ENCODE measurements at regions not wholly inside any gene's neighbourhood (a gene's known extent, or its start where the extent isn't known, plus 50 kb on each side); places are given as distances from the start of the nearest gene placed in this dataset.

DNA sequence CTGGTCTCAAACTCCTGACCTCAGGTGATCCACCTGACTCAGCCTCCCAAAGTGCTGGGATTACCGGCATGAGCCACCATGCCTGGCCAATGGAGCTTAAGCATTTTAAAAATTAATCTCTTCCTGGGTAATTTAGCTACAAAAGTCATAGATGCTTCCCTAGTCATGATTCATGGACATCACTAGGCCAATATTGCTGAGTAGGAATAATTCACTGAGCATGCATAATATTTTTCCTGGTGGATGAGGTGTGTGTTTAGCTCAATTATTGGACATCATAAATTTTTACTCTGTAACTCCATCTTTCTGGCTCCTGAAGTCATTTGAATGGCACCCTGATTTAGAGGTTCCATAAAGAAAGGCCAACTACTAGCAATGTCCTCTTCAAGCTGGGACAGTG is 512.9 kb upstream of the AGTR1 start:
- TF ChIP-seq POLR2AphosphoS5 (IDR thresholded peaks at IDR 0.05) (no peak), RAD21 (conservative IDR thresholded peaks at IDR 0.05) (no peak)
